Psoas muscle (tissue), 7 donors: ENCODE measurements at regions not wholly inside any gene's neighbourhood (a gene's known extent, or its start where the extent isn't known, plus 50 kb on each side); places are given as distances from the start of the nearest gene placed in this dataset.

Source experiments
- ATAC-seq, 4 donors: fragments of 200-7000 bp; cut with Tn5 transposase; one replicate each; pipeline ENCODE4 v1.9.1; 2020; ENCODE audit warnings: moderate library complexity in 3 of 4, mild to moderate bottlenecking in 2 of 4
- DNase-seq, 2 donors: peaks; one replicate each; pipeline ENCODE4 v3.0.0-alpha.2; 2020
- H3K27ac ChIP-seq: fragments of 200-600 bp; one replicate; pipeline ENCODE4 v1.8.0; 2022
- H3K27me3 ChIP-seq, 3 donors: fragments of 200-600 bp in 1 of 3; one replicate each; pipeline versions ENCODE4 v1.6.1 to v1.8.0; 2013 to 2022; ENCODE audit warnings: low read length in 2 of 3, mild to moderate bottlenecking in 2 of 3, moderate library complexity in 1 of 3; ENCODE audit not compliant: insufficient read depth in 3 of 3
- H3K36me3 ChIP-seq, 2 donors: fragments of 200-600 bp in 1 of 2; one replicate each; pipeline versions ENCODE4 v1.6.1 to v1.8.0; 2013 to 2022; ENCODE audit warnings: low read depth in 1 of 2, mild to moderate bottlenecking in 1 of 2, moderate library complexity in 1 of 2; ENCODE audit not compliant: insufficient read depth in 1 of 2
- H3K4me1 ChIP-seq: fragments of 200-600 bp; one replicate; pipeline ENCODE4 v1.8.0; 2022
- H3K4me3 ChIP-seq: fragments of 200-600 bp; one replicate; pipeline ENCODE4 v1.8.0; 2022; ENCODE audit warnings: mild to moderate bottlenecking
- H3K9me3 ChIP-seq: fragments of 200-600 bp; one replicate; pipeline ENCODE4 v1.8.0; 2022
- CTCF ChIP-seq: fragments of 200-600 bp; IDR thresholded peaks from one replicate; pipeline ENCODE4 v1.8.0; 2022; ENCODE audit warnings: antibody characterized with exemption
- WGBS, 3 donors: extraction: QIAGEN DNeasy Blood & Tissue Kit; methylation state at CpG; one replicate each; pipeline versions ENCODE4 v1.1.6 to v1.1.7; 2013; 5-methylcytosine and 5-hydroxymethylcytosine counted together
- intact Hi-C, 2 donors: fragments of 100-400 bp; cut with DNase I; formaldehyde crosslinking; loops; one replicate each; pipeline versions ENCODE4 v1.11.0 to v1.14.2; 2022
- donor health status: healthy with polysubstance abuse.
- donor health status: DM: no; HTN: no; CAD: no; lungs with moderate emphysema.
- donor health status: Bipolar disorder and iron deficiency.
- donor health status: healthy.
- donor health status: DM: yes; HTN: yes; CAD: no.
- donor health status: DM: no; HTN: no; CAD: no.
- donor health status: DM: yes; HTN: yes; CAD: no.

- H3K36me3 ChIP-seq: no peaks in the 10 kb centered on the region
- no peak for TF ChIP-seq CTCF
- no peak for DNase-seq
- no peaks in the 10 kb centered on the region for H3K9me3 ChIP-seq
- H3K27ac ChIP-seq: no peak overlapping the region
- intact Hi-C loops: no loop called here
- H3K27me3 ChIP-seq: no peaks in the 10 kb centered on the region
- no peaks in the 10 kb centered on the region for H3K4me1 ChIP-seq
- no peak for ATAC-seq
- H3K4me3 ChIP-seq: no peak overlapping the region
- WGBS, 3 donors: 71 to 79% (median 73%) methylated on average over 2 of the region's 2 CpGs
Measured at GRCh38 chr2:65957454-65957853, 477.5 kb upstream of the MEIS1 start.

- TF ChIP-seq CTCF: no peak
- no peaks in the 10 kb centered on the region for H3K4me1 ChIP-seq
- ATAC-seq (no peak), DNase-seq (no peak)
- intact Hi-C loops: no loop called here
- H3K27ac ChIP-seq: no peak overlapping the region
- H3K4me3 ChIP-seq: no peak overlapping the region
- no peaks in the 10 kb centered on the region for H3K27me3 ChIP-seq
- no peaks in the 10 kb centered on the region for H3K36me3 ChIP-seq
- H3K9me3 ChIP-seq: no peaks in the 10 kb centered on the region
- WGBS, 3 donors: 96 to 100% (median 99%) methylated on average over 2 of the region's 2 CpGs
Measured at GRCh38 chr2:65955259-65955658, 479.7 kb upstream of the MEIS1 start.

- intact Hi-C loops: no loop called here
- ATAC-seq (no peak), DNase-seq (no peak)
- no peak for TF ChIP-seq CTCF
- no peaks in the 10 kb centered on the region for H3K36me3 ChIP-seq
- H3K27ac ChIP-seq: no peak overlapping the region
- H3K9me3 ChIP-seq: no peaks in the 10 kb centered on the region
- no peak overlapping the region for H3K4me3 ChIP-seq
- H3K4me1 ChIP-seq: no peaks in the 10 kb centered on the region
- 86 to 92% (median 88%) methylated on average over 5 of the region's 5 CpGs for WGBS, 3 donors
- H3K27me3 ChIP-seq: peaks cover 0 to 3% (median 0%) of the 10 kb centered on the region in 3 donors
Measured at GRCh38 chr2:65952966-65953761, 481.8 kb upstream of the MEIS1 start.

GRCh38 chr2:65944213-65944612 lies 490.7 kb upstream of the MEIS1 start:
- Histone ChIP-seq H3K4me3 (no peak overlapping the region), H3K9me3 (no peaks in the 10 kb centered on the region), H3K27me3 (peaks cover 0 to 3% (median 0%) of the 10 kb centered on the region in 3 donors), H3K27ac (no peak overlapping the region), H3K4me1 (no peaks in the 10 kb centered on the region), H3K36me3 (no peaks in the 10 kb centered on the region)
- intact Hi-C loops: no loop called here
- 94 to 97% (median 96%) methylated on average over 1 of the region's 1 CpG for WGBS, 3 donors
- ATAC-seq (no peak), DNase-seq (no peak)
- TF ChIP-seq CTCF: no peak
